Breast epithelium (tissue), 4 donors: ENCODE measurements at regions not wholly inside any gene's neighbourhood (a gene's known extent, or its start where the extent isn't known, plus 50 kb on each side); places are given as distances from the start of the nearest gene placed in this dataset.

Experiments
- DNase-seq, 2 donors: peaks; one replicate each; pipeline ENCODE4 v3.0.0-alpha.2; 2019; ENCODE audit warnings: low spot score in 2 of 2
- H3K27ac ChIP-seq, 2 donors: fragments of 200-600 bp; sonication (generic) in 1 of 2; one replicate each; pipeline ENCODE4 v1.5.1; 2016 to 2019; ENCODE audit warnings: mild to moderate bottlenecking in 1 of 2
- H3K27me3 ChIP-seq, 2 donors: fragments of 200-600 bp; sonication (generic) in 1 of 2; one replicate each; pipeline versions ENCODE4 v1.5.1 to v1.6.0; 2017 to 2019; ENCODE audit warnings: control low read depth in 1 of 2, mild to moderate bottlenecking in 1 of 2
- H3K36me3 ChIP-seq: fragments of 200-600 bp; one replicate; pipeline ENCODE4 v1.5.1; 2019
- H3K4me1 ChIP-seq, 2 donors: fragments of 200-600 bp; sonication (generic); one replicate each; pipeline ENCODE4 v1.5.1; 2016 to 2019; ENCODE audit warnings: control low read depth in 1 of 2
- H3K4me3 ChIP-seq, 3 donors: fragments of 200-600 bp; sonication (generic); 1 replicate in 2 of 3; 2 replicates in 1 of 3; pipeline ENCODE4 v1.5.1; 2016 to 2019; ENCODE audit warnings: mild to moderate bottlenecking in 3 of 3, moderate library complexity in 2 of 3
- H3K9me3 ChIP-seq, 2 donors: fragments of 200-600 bp; sonication (generic) in 1 of 2; one replicate each; pipeline ENCODE4 v1.5.1; 2016 to 2019; ENCODE audit warnings: control low read depth in 1 of 2
- CTCF ChIP-seq, 3 donors: fragments of 450-650 bp; IDR thresholded peaks; one replicate each; pipeline ENCODE4 v1.5.1; 2016 to 2017; ENCODE audit warnings: antibody characterized with exemption in 3 of 3, mild to moderate bottlenecking in 3 of 3, moderate library complexity in 3 of 3
- POLR2A ChIP-seq: fragments of 450-650 bp; IDR thresholded peaks from one replicate; pipeline ENCODE4 v1.6.1; 2016; ENCODE audit warnings: antibody characterized with exemption, mild to moderate bottlenecking, moderate library complexity
- POLR2AphosphoS5 ChIP-seq, 3 donors: sonication (generic); formaldehyde crosslinking; IDR thresholded peaks; one replicate each; pipeline ENCODE4 v1.6.1; 2017; ENCODE audit warnings: antibody characterized with exemption in 3 of 3
- intact Hi-C: fragments of 100-400 bp; cut with DNase I; formaldehyde crosslinking; loops from one replicate; pipeline ENCODE4 v1.15.1; 2023; ENCODE audit warnings: low total_unique reads

- no peak for TF ChIP-seq POLR2A
- no peak for TF ChIP-seq POLR2AphosphoS5 (IDR thresholded peaks at IDR 0.05)
- TF ChIP-seq CTCF (IDR thresholded peaks at IDR 0.05): no peak
- no peaks in the 10 kb centered on the region for H3K36me3 ChIP-seq
- DNase-seq: no peak
- H3K4me3 ChIP-seq: no peak overlapping the region
- no peak overlapping the region for H3K27ac ChIP-seq
- intact Hi-C loops: no loop called here
- no peaks in the 10 kb centered on the region for H3K27me3 ChIP-seq
- no peaks in the 10 kb centered on the region for H3K4me1 ChIP-seq
- H3K9me3 ChIP-seq: no peaks in the 10 kb centered on the region
Observed at GRCh38 chr5:42216904-42217303, 206.3 kb upstream of the GHR start.

- Histone ChIP-seq H3K27ac (no peak overlapping the region), H3K4me1 (no peaks in the 10 kb centered on the region), H3K4me3 (no peak overlapping the region), H3K36me3 (no peaks in the 10 kb centered on the region), H3K9me3 (no peaks in the 10 kb centered on the region), H3K27me3 (no peaks in the 10 kb centered on the region)
- TF ChIP-seq POLR2AphosphoS5 (IDR thresholded peaks at IDR 0.05): no peak
- TF ChIP-seq POLR2A: no peak
- TF ChIP-seq CTCF (IDR thresholded peaks at IDR 0.05): no peak
- DNase-seq: no peak
- intact Hi-C loops: no loop called here
Observed at GRCh38 chr5:42217791-42218190, 205.4 kb upstream of the GHR start.

- no peaks in the 10 kb centered on the region for H3K4me1 ChIP-seq
- H3K4me3 ChIP-seq: no peak overlapping the region
- H3K27ac ChIP-seq: no peak overlapping the region
- intact Hi-C loops: no loop called here
- TF ChIP-seq POLR2A: no peak
- no peak for TF ChIP-seq POLR2AphosphoS5 (IDR thresholded peaks at IDR 0.05)
- TF ChIP-seq CTCF (IDR thresholded peaks at IDR 0.05): no peak
- H3K9me3 ChIP-seq: no peaks in the 10 kb centered on the region
- no peaks in the 10 kb centered on the region for H3K27me3 ChIP-seq
- no peaks in the 10 kb centered on the region for H3K36me3 ChIP-seq
- DNase-seq: no peak
Observed at GRCh38 chr5:42225009-42225408, 198.2 kb upstream of the GHR start.

GRCh38 chr5:42228279-42228678 lies 195.0 kb upstream of the GHR start:
- intact Hi-C loops: no loop called here
- DNase-seq: no peak
- no peaks in the 10 kb centered on the region for H3K4me1 ChIP-seq

GRCh38 chr5:42230839-42231238 lies 192.4 kb upstream of the GHR start:
- Histone ChIP-seq H3K27me3 (no peaks in the 10 kb centered on the region), H3K27ac (no peak overlapping the region), H3K4me3 (no peak overlapping the region), H3K4me1 (no peaks in the 10 kb centered on the region), H3K9me3 (no peaks in the 10 kb centered on the region), H3K36me3 (no peaks in the 10 kb centered on the region)
- TF ChIP-seq POLR2A: no peak
- no peak for TF ChIP-seq POLR2AphosphoS5 (IDR thresholded peaks at IDR 0.05)
- TF ChIP-seq CTCF (IDR thresholded peaks at IDR 0.05): no peak
- intact Hi-C loops: no loop called here
- DNase-seq: no peak

More at GRCh38 chr5:42228279-42228678, 195.0 kb upstream of the GHR start:
- no peak overlapping the region for H3K27ac ChIP-seq
- H3K4me3 ChIP-seq: no peak overlapping the region
- no peaks in the 10 kb centered on the region for H3K36me3 ChIP-seq
- TF ChIP-seq CTCF (IDR thresholded peaks at IDR 0.05) (no peak), POLR2A (no peak), POLR2AphosphoS5 (IDR thresholded peaks at IDR 0.05) (no peak)
- no peaks in the 10 kb centered on the region for H3K27me3 ChIP-seq
- H3K9me3 ChIP-seq: no peaks in the 10 kb centered on the region
